SW 1271 (cell line): ENCODE measurements at regions not wholly inside any gene's neighbourhood (a gene's known extent, or its start where the extent isn't known, plus 50 kb on each side); places are given as distances from the start of the nearest gene placed in this dataset.

ENCODE experiments used
- DNase-seq, 2 experiments: peaks; one replicate each; lab custom pipeline; 2025; lab: John Stamatoyannopoulos, UW

- no peak for DNase-seq
These were observed 84.9 kb upstream of the GLIS3 start for GRCh38 chr9:4384750-4385149.

DNA sequence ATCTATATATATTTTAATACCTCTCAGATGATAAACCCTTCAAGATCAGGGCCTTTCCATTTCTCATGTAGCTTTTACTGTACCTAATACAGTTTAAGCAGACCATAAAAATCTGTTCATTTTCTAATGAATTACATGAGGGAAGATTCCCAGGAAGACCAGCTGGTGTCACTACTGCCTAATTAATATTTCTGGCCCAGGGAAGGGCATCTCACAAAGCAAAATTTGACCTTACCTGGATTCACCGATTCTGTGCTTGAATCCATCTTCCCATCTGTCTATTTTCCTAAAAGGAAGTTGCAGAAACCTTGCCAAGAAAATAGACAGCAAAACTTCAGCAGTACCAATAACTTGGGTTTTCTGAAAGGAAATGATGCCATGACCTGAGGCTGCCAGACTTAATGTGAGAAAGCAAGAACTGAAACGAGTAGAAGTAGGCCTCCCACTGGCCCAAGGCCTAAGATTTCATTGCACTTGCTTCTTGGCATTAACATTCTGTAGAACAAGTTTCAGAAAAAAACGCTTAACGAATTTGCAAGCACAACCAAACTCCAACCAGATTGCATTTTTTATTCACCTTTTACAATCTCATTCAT, 83.0 kb upstream of the GLIS3 start:
- DNase-seq = no peak

GRCh38 chr9:4381744-4382143, 81.9 kb upstream of the GLIS3 start:
- no peak for DNase-seq

DNA sequence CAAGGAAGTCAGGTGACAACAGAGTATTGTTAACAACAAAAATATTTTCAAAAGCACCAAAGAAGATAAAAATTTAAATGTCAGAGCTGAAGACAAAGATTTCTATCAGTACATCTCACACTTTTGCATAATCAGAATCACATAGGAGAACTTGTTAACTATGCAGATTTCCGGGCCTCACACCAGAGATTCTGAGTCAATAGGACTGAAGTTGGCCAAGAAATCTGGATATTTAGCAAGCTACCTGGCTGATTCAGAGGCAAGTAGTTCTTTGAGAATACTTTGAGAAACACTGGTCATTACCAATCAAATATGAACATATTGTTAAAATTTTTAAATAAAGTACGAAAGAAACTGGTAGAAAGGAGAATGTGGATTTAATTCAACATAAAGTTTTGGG, 80.5 kb upstream of the GLIS3 start:
- no peak for DNase-seq

- DNase-seq = no peak
These were observed 75.7 kb upstream of the GLIS3 start for GRCh38 chr9:4375424-4376200.

DNA sequence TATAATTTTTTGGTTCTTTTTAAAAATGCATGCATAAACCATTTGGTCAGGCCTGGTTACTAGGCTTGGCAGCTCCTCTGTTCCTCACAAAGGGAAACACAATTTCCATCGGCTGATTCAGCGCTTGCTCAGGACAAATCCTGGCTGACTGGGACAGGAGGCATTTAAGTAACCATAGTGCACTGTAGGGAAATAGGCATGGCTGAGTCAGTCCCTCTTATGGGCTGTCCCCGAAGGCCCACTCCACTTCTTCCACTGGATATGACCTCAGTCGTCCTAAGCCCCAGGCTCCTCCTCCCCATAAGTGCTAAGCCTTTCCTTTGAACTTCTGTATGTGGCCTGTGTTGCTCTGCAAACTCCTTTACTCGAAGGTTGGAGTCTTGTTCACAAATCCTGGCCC, 71.2 kb upstream of the GLIS3 start:
- DNase-seq = no peak

GRCh38 chr9:4370501-4370900, 70.6 kb upstream of the GLIS3 start:
- no peak for DNase-seq

DNA sequence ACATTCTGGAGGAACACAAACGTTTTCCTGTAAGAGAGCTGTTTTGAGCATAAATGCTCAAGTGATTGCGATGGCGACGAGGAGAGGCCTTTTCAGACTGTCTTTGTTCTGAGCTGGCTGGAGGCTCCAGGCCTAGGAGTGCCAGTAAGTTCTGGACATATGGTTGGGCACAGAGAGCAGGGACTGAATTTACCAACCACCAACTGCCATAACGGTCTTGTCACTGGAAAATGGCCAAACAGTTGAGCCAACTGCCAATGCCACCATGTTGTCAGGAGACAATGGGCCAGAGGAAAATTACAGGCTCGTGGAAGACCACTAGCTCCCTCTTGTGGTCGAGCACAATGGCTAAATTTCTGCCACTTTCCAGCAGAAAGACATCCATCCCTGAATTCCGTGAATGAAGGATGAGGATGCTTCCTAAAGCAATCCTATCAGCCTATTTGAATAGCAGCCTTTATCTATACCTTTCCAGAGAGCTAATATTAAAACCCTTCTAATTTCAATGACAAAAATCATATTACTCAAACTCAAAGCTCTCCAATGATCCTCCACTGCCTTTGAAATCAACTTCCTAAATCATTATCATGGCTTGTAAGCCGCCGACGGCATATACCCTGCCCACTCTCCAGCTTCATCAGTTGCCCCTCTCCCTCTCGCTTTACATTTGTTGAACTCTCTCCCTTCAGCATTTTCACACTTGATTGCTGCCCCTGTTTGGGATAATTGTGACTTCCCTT, 66.9 kb upstream of the GLIS3 start:
- peak in 1 of 2 experiments; percentile 1 for DNase-seq

DNA sequence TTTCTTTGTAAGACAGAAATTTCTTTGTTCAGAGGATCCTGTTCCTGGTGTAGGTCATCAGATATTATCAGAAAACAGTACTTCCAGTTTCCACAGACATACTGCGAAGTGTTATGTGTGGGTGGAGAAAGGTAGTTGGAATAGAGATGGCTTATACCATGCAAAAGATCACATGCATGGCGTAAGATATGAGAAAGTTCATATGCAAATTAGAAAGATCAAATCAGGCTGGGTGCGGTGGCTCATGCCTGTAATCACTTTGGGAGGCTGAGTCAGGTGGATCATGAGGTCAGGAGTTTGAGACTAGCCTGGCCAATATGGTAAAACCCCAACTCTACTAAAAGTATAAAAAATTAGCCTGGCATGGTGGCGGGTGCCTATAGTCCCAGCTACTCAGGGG, 65.2 kb upstream of the GLIS3 start:
- no peak for DNase-seq

DNA sequence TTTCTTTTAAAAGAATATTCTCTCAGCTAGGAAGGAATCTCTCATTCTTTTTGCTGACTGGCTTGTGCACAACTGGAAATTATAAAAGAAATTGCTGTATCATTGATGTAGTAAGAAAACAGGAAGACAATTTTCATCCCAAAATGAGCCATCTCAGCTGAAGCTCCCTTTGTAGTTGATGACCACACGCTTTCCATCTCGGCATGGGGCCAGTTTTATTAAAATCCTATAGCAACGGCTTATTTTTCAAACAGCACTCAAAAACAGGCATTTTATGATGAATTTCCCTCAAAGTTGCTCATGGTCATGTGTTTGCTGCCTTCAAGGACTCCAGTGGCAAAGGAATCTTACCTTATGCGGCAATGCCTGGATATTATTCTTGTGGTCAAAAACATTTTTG, 62.4 kb upstream of the GLIS3 start:
- DNase-seq = no peak

DNA sequence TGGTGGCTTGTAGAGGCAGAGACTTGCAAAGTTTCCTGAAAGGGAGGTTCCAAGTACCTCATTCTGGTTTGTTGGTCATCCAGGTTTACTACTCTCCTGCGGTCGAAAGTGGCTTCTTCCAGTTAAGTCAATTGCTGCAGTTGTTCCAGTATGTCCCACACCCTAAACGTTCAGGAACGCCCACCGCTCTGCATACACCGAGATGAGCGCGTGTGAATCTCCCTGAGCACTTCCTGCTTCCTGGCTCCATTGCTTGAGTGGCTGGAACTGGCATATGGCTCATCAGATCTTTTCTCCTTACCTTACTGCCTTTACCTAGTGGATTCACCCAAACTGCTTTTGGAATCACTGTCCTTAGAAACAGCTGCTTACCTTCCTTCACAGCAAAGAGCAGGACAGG, 59.1 kb upstream of the GLIS3 start:
- no peak for DNase-seq

DNA sequence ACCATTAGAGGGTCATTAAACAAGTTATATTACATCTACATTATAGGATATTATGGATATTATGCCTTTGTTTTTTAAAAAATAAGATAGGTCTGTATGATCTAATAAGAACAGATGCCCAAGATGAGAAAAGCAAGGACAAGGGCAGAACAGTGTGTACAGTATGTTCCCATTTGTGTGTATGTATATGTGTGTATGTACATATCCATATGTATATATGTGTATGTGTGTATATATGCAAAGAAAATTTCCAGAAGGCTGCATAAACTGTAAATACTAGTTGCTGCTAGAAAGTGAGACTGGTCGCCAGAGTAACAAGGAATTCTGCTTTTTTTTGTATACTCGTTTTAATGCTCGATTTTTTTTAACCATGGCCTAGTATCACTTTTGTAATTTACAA, 58.1 kb upstream of the GLIS3 start:
- DNase-seq = no peak

DNA sequence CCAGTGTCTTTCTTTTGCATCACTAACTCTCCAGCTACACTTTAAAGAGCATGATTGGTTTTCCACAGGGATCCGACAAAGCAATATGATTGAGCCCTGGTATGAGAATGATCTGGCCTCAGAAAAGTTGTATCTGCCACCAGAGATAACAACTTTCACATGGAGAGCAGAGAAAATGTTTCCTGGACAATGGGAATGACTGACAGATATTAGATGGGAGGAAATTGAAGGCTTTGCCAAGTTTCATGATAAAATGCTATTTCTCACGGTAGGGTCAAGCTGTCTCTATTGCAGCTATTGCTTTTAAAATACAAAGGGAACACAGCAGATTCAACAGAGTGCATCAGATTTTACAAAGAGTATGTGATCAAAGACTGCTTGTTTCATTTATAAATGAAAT, 56.4 kb upstream of the GLIS3 start:
- no peak for DNase-seq

DNA sequence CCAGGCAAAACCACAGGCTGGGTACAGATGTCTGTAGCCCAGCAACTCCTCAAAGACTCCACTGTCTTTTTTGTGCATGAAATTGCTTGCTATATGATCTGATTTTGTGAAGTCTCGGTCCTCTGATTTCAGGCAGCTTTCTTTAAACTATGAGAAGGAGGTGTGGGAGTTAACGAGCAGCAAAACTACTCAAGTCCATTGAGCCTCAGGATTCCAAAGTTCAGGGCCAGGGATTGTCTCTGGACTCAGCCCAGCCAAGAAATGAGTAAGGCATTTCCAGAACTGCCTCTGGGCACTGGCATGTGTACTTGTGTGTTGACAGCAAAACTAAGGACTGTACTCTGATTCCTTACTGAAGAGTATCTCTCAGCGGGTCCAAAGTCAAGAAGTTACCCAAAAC, 53.4 kb upstream of the GLIS3 start:
- no peak for DNase-seq

GRCh38 chr9:4349816-4350418, 50.0 kb upstream of the GLIS3 start:
- DNase-seq = no peak
